Vagina (tissue), 2 donors: ENCODE measurements at regions not wholly inside any gene's neighbourhood (a gene's known extent, or its start where the extent isn't known, plus 50 kb on each side); places are given as distances from the start of the nearest gene placed in this dataset.

ENCODE experiments used
- POLR2AphosphoS5 ChIP-seq, 2 donors: sonication (generic); formaldehyde crosslinking; IDR thresholded peaks; one replicate each; pipeline ENCODE4 v1.9.0; 2017; ENCODE audit warnings: antibody characterized with exemption in 2 of 2, mild to moderate bottlenecking in 2 of 2, low read depth in 1 of 2; ENCODE audit not compliant: insufficient read depth in 1 of 2
- TF ChIP-seq, protein P1 (sequence below), 3 experiments: fragments of 450-650 bp in 2 of 3; fragments of 200-600 bp in 1 of 3; sonication (generic) in 1 of 3; IDR thresholded peaks; one replicate each; pipeline ENCODE4 v1.5.1; 2017 to 2019; ENCODE audit warnings: antibody characterized with exemption in 3 of 3, mild to moderate bottlenecking in 2 of 3, moderate library complexity in 2 of 3

GRCh38 chr11:57938351-57938750, 85.3 kb upstream of the OR9Q1 start:
- TF ChIP-seq, protein P1, sequence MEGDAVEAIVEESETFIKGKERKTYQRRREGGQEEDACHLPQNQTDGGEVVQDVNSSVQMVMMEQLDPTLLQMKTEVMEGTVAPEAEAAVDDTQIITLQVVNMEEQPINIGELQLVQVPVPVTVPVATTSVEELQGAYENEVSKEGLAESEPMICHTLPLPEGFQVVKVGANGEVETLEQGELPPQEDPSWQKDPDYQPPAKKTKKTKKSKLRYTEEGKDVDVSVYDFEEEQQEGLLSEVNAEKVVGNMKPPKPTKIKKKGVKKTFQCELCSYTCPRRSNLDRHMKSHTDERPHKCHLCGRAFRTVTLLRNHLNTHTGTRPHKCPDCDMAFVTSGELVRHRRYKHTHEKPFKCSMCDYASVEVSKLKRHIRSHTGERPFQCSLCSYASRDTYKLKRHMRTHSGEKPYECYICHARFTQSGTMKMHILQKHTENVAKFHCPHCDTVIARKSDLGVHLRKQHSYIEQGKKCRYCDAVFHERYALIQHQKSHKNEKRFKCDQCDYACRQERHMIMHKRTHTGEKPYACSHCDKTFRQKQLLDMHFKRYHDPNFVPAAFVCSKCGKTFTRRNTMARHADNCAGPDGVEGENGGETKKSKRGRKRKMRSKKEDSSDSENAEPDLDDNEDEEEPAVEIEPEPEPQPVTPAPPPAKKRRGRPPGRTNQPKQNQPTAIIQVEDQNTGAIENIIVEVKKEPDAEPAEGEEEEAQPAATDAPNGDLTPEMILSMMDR (IDR thresholded peaks at IDR 0.05): no peak
- no peak for TF ChIP-seq POLR2AphosphoS5 (IDR thresholded peaks at IDR 0.05; ENCODE audit: insufficient read depth in 1 of 2, low read depth in 1 of 2)
